Epithelial cell of prostate (primary cell): ENCODE measurements at regions not wholly inside any gene's neighbourhood (a gene's known extent, or its start where the extent isn't known, plus 50 kb on each side); places are given as distances from the start of the nearest gene placed in this dataset.
A peak's percentile ranks its signal among the peaks of the same experiment; 100 is the strongest.

Experiments used
- DNase-seq: peaks from one replicate; pipeline ENCODE4 v3.0.0-alpha.2; 2011; ENCODE audit warnings: low read depth, low spot score
- H3K27ac ChIP-seq: fragments of 450-650 bp; 2 replicates; pipeline ENCODE4 v1.5.1; 2017; ENCODE audit warnings: mild to moderate bottlenecking

DNA sequence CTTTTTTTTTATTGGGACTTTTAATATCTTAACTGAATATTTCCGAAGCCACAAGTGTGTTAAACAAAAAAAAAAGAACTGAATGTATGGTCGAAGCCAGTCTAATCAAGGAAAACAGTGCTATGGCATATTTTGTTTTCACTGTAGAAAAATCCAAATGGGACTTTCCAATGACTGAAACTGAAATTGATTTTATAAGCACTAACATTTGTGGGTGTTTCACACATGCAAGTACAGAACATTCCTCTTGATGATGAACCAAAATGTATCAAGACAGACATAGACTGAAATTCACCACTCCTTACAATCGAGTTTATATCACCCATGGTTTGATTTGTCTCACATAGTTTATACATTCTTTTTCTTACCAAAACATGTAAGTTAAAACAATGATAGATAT is 1026.8 kb downstream of the CDH18 start:
- no peak for DNase-seq
- H3K27ac ChIP-seq: no peak overlapping the region

DNA sequence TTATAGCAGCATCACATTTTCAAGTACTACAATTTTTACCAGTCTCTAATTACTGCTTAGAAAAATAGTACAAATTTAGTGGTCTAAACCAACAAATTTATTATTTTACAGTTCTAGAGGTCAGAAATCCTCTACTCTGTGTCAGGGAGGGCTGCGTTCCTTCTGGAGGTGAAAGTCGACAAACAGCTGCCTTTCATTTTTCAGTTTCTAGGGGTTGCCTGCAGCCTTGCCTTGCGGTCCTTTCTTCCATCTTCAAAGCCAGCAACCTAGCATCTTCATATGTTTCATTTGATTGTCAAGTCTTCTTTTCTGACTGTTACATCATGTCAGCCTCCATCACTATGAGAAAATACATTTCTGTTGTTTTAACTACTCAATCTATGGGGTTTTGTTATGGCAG is 1022.1 kb downstream of the CDH18 start:
- H3K27ac ChIP-seq: no peak overlapping the region
- DNase-seq: no peak

- no peak overlapping the region for H3K27ac ChIP-seq
- DNase-seq: no peak
Measured at GRCh38 chr5:18967637-18968036, 1020.4 kb downstream of the CDH18 start.

DNA sequence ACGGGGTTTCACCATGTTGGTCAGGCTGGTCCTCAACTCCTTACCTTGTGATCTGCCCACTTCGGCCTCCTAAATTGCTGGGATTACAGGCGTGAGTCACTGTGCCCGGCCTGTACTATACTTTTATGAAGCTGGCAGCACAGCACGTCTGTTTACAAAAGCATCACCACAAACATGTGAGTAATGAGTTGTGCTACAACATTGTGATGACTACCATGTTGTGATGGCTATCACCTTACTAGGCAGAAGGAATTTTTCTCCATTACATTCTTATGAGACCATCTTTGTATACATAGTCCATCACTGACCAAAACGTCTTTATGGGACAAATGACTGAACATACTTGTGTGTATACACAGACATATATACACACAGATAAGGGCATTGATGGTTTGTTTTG is 1019.0 kb downstream of the CDH18 start:
- no peak overlapping the region for H3K27ac ChIP-seq
- DNase-seq: peak; percentile 48

GRCh38 chr5:18970000-18970399 is 1018.0 kb downstream of the CDH18 start:
- no peak overlapping the region for H3K27ac ChIP-seq

DNA sequence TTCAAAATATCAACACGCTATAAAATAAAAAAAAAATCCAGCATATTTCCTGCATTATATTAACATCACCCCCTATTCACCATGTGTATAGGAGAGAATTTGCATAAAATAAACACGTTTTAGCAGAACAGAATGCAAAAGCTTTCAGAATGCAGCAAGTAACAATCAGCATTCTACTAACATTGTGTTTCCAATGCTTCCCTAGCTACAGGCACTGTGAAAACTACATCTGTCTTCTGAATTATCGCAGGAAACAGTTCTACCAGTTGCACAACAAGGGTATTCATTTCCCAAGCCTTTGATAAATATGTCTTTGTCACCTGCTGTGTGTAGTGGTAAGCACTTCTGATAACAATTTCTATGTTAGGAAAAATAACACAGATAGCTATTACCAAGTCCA is 1015.8 kb downstream of the CDH18 start:
- H3K27ac ChIP-seq: no peak overlapping the region
- no peak for DNase-seq

More at GRCh38 chr5:18970000-18970399, 1018.0 kb downstream of the CDH18 start:
- no peak for DNase-seq

GRCh38 chr5:18975624-18976023 is 1012.4 kb downstream of the CDH18 start:
- H3K27ac ChIP-seq: no peak overlapping the region
- no peak for DNase-seq

- H3K27ac ChIP-seq: no peak overlapping the region
- DNase-seq: no peak
Measured at GRCh38 chr5:18977880-18978279, 1010.1 kb downstream of the CDH18 start.

DNA sequence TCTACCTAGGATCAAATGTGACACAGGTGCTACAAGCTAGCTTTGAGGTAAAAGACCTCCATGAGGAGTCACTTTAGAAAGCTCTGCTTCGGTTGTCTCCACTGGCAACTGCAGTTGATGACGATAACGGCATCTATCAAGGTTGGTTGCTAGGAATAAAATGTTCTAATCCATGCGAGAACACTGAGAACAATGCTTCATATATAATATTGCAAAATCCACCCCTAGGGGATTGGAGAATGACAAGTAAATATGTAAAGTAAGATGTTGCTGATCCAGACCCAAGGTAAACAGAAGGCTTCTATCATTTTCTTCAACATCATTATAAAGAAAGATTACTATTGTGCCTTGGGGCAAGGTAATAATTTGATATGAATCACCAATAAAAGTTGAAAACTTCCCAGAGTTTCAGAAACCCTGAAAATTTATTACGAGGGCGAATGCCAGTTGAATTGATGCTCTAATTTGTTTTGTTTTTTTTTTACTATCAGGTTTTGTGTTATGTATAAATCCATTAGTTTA is 1003.4 kb downstream of the CDH18 start:
- DNase-seq: peak; percentile 27
- no peak overlapping the region for H3K27ac ChIP-seq

- no peak for DNase-seq
- H3K27ac ChIP-seq: no peak overlapping the region
Measured at GRCh38 chr5:18985171-18985758, 1002.7 kb downstream of the CDH18 start.

DNA sequence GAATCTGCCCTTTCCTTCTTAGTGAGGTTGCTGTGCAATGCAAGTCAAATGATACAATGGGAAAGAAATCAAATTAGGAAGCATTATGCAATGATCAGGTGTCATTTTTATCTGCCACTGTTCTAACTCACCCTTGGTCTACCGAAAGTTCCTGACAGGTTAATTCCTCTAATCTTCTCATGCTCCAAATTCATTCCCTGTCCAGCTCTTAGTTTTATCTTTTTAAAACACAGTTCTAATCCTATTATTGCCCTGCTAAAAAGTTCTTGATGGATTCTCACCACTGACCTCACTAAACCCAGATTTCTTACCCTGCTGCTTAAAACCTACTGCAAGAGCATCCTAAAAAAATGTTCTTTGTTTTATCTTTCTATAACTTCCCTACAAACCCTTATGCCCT is 1000.9 kb downstream of the CDH18 start:
- no peak overlapping the region for H3K27ac ChIP-seq
- no peak for DNase-seq

GRCh38 chr5:18990852-18991251 is 997.1 kb downstream of the CDH18 start:
- no peak for DNase-seq
- H3K27ac ChIP-seq: no peak overlapping the region

- DNase-seq: no peak
- no peak overlapping the region for H3K27ac ChIP-seq
Measured at GRCh38 chr5:18992264-18992663, 995.7 kb downstream of the CDH18 start.

DNA sequence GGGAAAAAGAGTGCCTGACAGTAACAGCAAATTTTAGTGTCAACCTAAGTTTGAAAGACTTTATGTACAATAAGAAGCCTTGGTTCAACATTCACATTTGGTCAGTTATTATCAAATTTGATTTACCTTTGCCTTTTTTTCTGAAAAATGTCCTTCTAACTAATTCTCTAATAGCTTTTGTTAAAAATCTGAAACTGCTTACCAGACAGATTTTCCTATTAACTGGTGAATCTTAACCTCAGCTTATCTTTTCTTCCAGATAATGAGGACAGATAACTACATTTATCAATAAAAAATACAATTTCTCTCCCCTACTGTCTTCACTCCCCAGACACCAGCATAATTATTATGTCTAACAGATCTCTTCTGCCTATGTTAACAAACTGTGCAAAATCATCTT is 988.5 kb downstream of the CDH18 start:
- no peak for DNase-seq
- no peak overlapping the region for H3K27ac ChIP-seq

GRCh38 chr5:19001054-19001453 is 986.9 kb downstream of the CDH18 start:
- H3K27ac ChIP-seq: no peak overlapping the region
- no peak for DNase-seq

- no peak for DNase-seq
- no peak overlapping the region for H3K27ac ChIP-seq
Measured at GRCh38 chr5:19001539-19001938, 986.5 kb downstream of the CDH18 start.

GRCh38 chr5:19002111-19002510 is 985.9 kb downstream of the CDH18 start:
- no peak for DNase-seq
- H3K27ac ChIP-seq: no peak overlapping the region

- no peak overlapping the region for H3K27ac ChIP-seq
Measured at GRCh38 chr5:19018822-19019221, 969.2 kb downstream of the CDH18 start.

DNA sequence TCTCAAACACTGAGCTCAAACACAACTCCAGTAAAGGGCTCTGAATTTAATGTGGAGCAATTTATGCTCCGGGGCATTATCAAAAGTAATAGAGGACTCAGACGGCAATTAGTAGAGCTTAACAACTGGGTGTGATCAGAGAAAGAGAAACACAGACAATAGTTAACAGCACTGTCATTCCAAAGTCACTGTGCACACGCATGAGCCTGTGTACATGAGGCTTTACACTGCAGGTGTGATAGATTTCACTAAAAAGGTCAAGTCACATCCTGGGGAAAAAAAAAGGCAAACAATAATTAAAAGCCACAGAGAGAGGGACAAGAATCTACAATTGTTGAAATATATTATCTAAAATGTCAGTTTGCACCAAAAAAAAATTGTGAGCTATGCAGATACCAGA is 956.5 kb downstream of the CDH18 start:
- no peak for DNase-seq
- H3K27ac ChIP-seq: no peak overlapping the region

More at GRCh38 chr5:19018822-19019221, 969.2 kb downstream of the CDH18 start:
- DNase-seq: no peak

DNA sequence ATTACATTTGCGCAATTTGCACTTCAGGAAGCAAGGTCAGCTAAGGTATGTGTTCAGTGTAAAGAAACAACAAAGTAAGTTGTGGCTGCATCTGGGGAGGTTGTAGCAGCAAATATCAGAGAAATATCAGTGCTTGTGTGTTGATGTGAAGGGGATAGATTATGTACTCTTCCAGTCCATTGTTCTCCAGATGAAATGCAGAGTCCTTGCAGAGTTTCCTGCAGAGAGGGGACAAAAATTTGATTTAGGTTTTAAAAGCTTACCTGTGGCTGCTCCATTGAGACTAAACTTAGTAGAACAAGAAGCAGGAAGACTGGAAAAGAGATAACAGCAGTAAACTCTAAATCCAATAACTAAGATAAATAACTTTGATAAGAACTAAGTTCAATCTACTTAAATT is 952.2 kb downstream of the CDH18 start:
- no peak overlapping the region for H3K27ac ChIP-seq
- no peak for DNase-seq

DNA sequence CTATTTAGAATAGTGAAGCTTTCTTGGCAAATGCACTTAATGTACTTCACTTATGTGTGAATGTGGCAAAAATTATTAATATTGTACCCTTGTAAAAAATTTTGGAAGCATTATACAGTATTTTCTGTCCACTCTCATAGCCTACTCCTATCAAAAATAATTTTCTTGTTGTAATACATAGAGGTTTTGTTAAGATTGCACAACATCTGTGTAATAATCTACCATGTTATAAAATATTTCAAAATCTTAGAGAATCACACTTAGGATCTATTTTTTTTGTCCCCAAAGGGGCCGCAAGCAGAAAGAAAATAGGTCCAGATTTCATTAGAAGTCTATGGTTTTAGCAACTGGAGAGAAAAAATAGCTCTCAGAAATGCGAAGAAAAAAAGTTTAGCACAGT is 945.9 kb downstream of the CDH18 start:
- no peak overlapping the region for H3K27ac ChIP-seq
- no peak for DNase-seq

GRCh38 chr5:19044311-19044710 is 943.7 kb downstream of the CDH18 start:
- DNase-seq: no peak
- no peak overlapping the region for H3K27ac ChIP-seq
